ENCODE measurements at regions not wholly inside any gene's neighbourhood (a gene's known extent, or its start where the extent isn't known, plus 50 kb on each side); places are given as distances from the start of the nearest gene placed in this dataset.
"Not testable (repeated sequence)": the region's sequence is repeated elsewhere in the genome, so short reads cannot be mapped to it uniquely, and the experiment has no call there.

- in situ Hi-C loops (cut with HindIII; ENCODE audit: low pct_unique_long_range_greater_than_20kb, low sequenced_read_pairs), result no loop called here
These were observed 231.9 kb downstream of the DMAC1 start for GRCh38 chr9:7567687-7568086.

GRCh38 chr9:7561527-7562080 is 238.0 kb downstream of the DMAC1 start:
- in situ Hi-C loops (cut with HindIII; ENCODE audit: low pct_unique_long_range_greater_than_20kb, low sequenced_read_pairs), result no loop called here
- DNase-seq (ENCODE audit: low read depth, low spot score), result no peak

More at GRCh38 chr9:7567687-7568086, 231.9 kb downstream of the DMAC1 start:
- DNase-seq (ENCODE audit: low read depth, low spot score), result no peak

DNA sequence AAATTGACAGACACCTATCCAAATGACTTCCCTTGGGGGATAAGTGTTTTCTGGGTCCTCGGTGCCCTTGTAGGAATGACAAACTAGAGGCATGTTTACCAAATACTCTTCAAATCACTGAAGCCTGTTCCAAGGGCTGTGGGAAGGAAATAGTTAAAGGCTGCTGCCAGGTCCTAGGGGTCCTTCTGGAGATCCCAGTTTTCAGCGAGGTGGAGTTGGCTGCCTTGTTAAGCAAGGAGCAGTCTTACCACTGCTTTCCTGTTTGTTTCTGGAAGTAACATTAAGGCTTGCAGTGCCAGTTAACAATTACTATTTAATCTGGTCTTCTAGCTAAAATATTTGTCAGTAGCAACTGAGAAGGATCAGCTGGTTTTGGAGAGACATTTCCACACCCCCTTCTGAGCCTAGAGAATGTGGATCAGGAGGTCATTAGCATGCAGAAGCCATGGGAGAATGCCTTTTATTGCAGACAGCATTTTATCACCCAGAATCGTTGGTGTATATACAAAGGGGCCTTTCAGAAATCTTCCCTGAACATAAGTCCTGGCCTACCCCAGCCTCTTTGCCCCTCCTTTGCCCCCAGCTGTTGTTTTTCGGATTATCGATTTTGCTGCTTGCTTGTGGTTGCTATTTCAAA is 238.8 kb downstream of the DMAC1 start:
- in situ Hi-C loops (cut with HindIII; ENCODE audit: low pct_unique_long_range_greater_than_20kb, low sequenced_read_pairs), result no loop called here
- peak; percentile 83 for DNase-seq (ENCODE audit: low read depth, low spot score)

DNA sequence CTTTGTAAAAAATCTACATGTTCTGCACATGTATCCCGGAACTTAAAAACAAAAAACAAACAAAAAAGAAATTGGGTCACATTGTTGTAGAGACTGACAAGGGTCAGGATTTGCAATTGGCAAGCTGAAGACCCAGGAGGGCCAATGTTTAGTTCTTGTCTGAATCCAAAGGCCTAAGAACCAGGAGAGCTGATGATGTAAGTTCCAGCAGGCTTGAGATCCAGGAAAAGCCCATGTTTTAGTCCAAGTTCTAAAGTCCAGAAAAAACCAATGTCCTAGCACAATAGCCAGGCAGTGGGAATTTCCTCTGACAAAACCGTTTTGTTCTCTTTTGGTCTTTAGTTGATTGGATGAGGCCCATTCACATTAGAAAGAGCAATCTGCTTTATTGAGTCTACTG is 244.9 kb downstream of the DMAC1 start:
- DNase-seq (ENCODE audit: low read depth, low spot score), result no peak
- in situ Hi-C loops (cut with HindIII; ENCODE audit: low pct_unique_long_range_greater_than_20kb, low sequenced_read_pairs), result no loop called here

DNA sequence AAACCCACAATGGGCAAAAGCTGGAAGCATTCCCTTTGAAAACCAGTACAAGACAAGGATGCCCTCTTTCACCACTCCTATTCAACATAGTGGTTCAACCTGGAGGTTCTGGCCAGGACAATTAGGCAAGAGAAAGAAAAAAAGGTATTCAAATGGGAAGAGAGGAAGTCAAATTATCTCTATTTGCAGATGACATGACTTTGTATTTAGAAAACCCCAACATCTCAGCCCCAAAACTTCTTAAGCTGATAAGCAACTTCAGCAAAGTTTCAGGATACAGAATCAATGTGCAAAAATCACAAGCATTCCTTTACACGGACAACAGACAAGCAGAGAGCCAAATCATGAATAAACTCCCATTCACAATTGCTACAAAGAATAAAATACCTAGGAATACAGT is 246.9 kb downstream of the DMAC1 start:
- DNase-seq (ENCODE audit: low read depth, low spot score); in situ Hi-C loops (cut with HindIII; ENCODE audit: low pct_unique_long_range_greater_than_20kb, low sequenced_read_pairs): not testable (repeated sequence)

DNA sequence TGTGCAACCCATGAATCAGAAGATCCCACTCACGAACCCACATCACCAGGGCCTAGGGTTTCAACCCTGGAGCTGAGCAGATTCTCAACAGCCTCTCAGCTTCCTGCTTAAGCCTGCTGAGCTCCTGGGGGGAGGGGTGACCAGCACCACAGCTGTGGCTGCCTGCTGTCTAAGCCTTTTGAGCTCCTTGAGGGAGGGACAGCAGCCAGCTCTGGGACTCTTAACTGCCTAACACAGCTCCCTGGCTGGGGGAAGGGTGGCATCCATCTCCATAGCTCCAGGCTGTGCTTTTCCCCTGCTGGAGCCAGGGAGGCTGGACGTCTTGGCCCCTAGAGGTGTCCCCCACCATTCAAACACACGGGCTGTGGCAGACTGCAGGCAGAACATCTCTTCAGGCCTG is 250.3 kb downstream of the DMAC1 start:
- DNase-seq (ENCODE audit: low read depth, low spot score), result no peak
- in situ Hi-C loops (cut with HindIII; ENCODE audit: low pct_unique_long_range_greater_than_20kb, low sequenced_read_pairs), result no loop called here

DNA sequence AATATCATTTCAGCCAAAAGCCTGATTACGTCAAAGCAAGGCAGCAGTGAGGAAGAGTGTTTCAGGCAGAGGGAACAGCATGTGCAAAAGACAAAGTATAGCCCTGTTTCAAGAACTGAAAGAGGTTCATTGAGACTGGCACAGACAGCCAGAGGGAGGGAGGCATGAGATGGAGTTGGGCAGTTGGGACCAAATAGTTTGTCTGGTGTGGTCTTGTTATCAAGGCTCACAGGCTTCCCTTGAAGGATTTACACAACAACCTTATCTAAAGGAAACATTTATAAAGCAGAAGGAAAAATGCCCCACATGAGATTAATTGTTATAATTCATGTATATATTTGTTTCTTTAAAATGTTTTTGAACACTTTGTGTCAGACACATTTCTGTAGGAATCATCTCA is 253.3 kb downstream of the DMAC1 start:
- in situ Hi-C loops (cut with HindIII; ENCODE audit: low pct_unique_long_range_greater_than_20kb, low sequenced_read_pairs), result no loop called here
- no peak for DNase-seq (ENCODE audit: low read depth, low spot score)

- in situ Hi-C loops (cut with HindIII; ENCODE audit: low pct_unique_long_range_greater_than_20kb, low sequenced_read_pairs), result no loop called here
These were observed 254.0 kb downstream of the DMAC1 start for GRCh38 chr9:7545371-7546165.

GRCh38 chr9:7542693-7543092 is 256.9 kb downstream of the DMAC1 start:
- peak; percentile 41 for DNase-seq (ENCODE audit: low read depth, low spot score)
- in situ Hi-C loops (cut with HindIII; ENCODE audit: low pct_unique_long_range_greater_than_20kb, low sequenced_read_pairs), result no loop called here

More at GRCh38 chr9:7545371-7546165, 254.0 kb downstream of the DMAC1 start:
- no peak for DNase-seq (ENCODE audit: low read depth, low spot score)

GRCh38 chr9:7542126-7542525 is 257.5 kb downstream of the DMAC1 start:
- DNase-seq (ENCODE audit: low read depth, low spot score), result no peak
- in situ Hi-C loops (cut with HindIII; ENCODE audit: low pct_unique_long_range_greater_than_20kb, low sequenced_read_pairs), result no loop called here

- in situ Hi-C loops (cut with HindIII; ENCODE audit: low pct_unique_long_range_greater_than_20kb, low sequenced_read_pairs), result no loop called here
- DNase-seq (ENCODE audit: low read depth, low spot score), result peak; percentile 71
These were observed 263.2 kb downstream of the DMAC1 start for GRCh38 chr9:7536310-7536939.

- DNase-seq (ENCODE audit: low read depth, low spot score), result no peak
- in situ Hi-C loops (cut with HindIII; ENCODE audit: low pct_unique_long_range_greater_than_20kb, low sequenced_read_pairs), result no loop called here
These were observed 265.2 kb downstream of the DMAC1 start for GRCh38 chr9:7534211-7534935.

DNA sequence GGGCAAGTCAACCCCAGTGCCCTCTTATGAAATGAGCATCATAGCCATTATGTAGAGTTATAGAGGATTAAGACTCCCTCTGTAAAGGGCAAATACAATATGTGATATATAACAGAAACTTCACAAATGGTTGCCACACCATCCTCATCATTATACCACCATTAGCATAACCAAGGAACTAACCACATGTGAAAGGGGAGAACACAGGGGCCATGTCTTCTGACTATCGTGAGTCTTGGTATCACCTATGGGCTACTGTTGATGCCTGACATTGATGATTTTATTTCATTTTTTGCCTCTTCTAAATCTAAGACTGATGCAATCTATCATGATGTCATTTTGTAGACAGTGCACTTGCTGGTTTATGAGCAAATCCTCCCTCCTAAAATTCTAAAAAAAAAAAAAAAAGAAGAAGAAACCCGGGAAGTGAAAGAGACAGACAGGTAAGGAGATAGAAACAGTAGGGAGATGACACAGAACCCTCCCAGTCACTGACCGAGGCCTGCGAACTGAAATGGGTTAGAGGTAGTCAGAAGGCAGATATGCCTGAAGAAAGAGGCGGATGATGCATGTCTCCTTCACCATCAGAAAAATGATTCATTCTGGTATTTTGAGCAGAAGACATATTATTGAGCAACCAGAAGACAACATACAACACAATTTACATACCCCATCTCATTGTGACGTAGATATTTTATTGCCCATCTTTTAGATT is 266.0 kb downstream of the DMAC1 start:
- no peak for DNase-seq (ENCODE audit: low read depth, low spot score)
- in situ Hi-C loops (cut with HindIII; ENCODE audit: low pct_unique_long_range_greater_than_20kb, low sequenced_read_pairs), result no loop called here

GRCh38 chr9:7523426-7524043 is 276.0 kb downstream of the DMAC1 start:
- in situ Hi-C loops (cut with HindIII; ENCODE audit: low pct_unique_long_range_greater_than_20kb, low sequenced_read_pairs), result no loop called here
- DNase-seq (ENCODE audit: low read depth, low spot score), result no peak

GRCh38 chr9:7520396-7520795 is 279.2 kb downstream of the DMAC1 start:
- no peak for DNase-seq (ENCODE audit: low read depth, low spot score)
- in situ Hi-C loops (cut with HindIII; ENCODE audit: low pct_unique_long_range_greater_than_20kb, low sequenced_read_pairs), result no loop called here

- in situ Hi-C loops (cut with HindIII; ENCODE audit: low pct_unique_long_range_greater_than_20kb, low sequenced_read_pairs), result no loop called here
- no peak for DNase-seq (ENCODE audit: low read depth, low spot score)
These were observed 283.2 kb downstream of the DMAC1 start for GRCh38 chr9:7516376-7516775.

DNA sequence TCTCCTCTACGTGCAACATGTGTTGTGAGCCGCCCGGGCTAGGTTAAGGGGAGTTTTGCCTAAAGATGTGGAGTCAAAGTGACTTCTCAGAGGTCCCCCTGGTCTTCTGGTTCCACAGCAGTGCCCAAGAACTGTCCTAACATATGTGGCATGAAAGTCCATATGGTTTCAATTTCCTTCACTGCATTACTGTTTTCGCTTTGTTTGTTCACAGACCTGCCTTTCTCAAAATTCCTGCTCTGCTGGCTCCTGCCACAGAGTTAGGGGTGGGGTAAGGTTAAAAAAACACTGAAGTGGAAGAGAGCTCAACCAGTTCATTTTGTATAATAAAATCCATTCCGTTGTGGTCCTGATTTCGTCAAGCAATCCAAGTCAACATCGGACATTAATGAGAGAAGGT is 289.4 kb downstream of the DMAC1 start:
- DNase-seq (ENCODE audit: low read depth, low spot score), result no peak
- in situ Hi-C loops (cut with HindIII; ENCODE audit: low pct_unique_long_range_greater_than_20kb, low sequenced_read_pairs), result no loop called here
